SK-N-SH (cell line): ENCODE measurements at regions not wholly inside any gene's neighbourhood (a gene's known extent, or its start where the extent isn't known, plus 50 kb on each side); places are given as distances from the start of the nearest gene placed in this dataset.

Experiments used
- CTCF ChIA-PET: fragments of 300-600, 350-600 bp; formaldehyde crosslinking; extraction: SDS; loops from one replicate; lab custom pipeline; 2021; lab: Yijun Ruan, JAX
- POLR2A ChIA-PET: fragments of 350-600 bp; sonication (Branson Sonifier 250); formaldehyde crosslinking; extraction: SDS; loops from one replicate; lab custom pipeline; 2020; ENCODE audit warnings: antibody characterized with exemption, inconsistent platforms; lab: Yijun Ruan, JAX
- DNase-seq: peaks from one replicate; pipeline ENCODE4 v3.0.0; 2012
- H2AFZ ChIP-seq: fragments of 200-600 bp; sonication (generic); 2 replicates; pipeline ENCODE4 v1.8.1; 2016; ENCODE audit warnings: antibody characterized with exemption, mild to moderate bottlenecking, low read depth
- H3F3A ChIP-seq: fragments of 200-600 bp; sonication (generic); replicated peaks from 2 replicates; pipeline ENCODE3; 2016; ENCODE audit warnings: antibody characterized with exemption, mild to moderate bottlenecking; ENCODE audit not compliant: insufficient read depth
- H3K27ac ChIP-seq, 2 experiments: fragments of 200-500 bp in 1 of 2; fragments of 200-600 bp in 1 of 2; sonication (Bioruptor generic) in 1 of 2; sonication (generic), shearing (Covaris generic) in 1 of 2; 2 replicates each; pipeline versions ENCODE4 v1.5.1 to v1.6.1; 2014 to 2016; ENCODE audit warnings: low read depth in 2 of 2, inconsistent platforms in 1 of 2, low read length in 1 of 2, mild to moderate bottlenecking in 1 of 2, mixed read lengths in 1 of 2
- H3K27me3 ChIP-seq: fragments of 200-600 bp; sonication (generic), shearing (Covaris generic); 2 replicates; pipeline ENCODE4 v1.6.1; 2016; ENCODE audit warnings: mixed run types; ENCODE audit not compliant: insufficient read depth
- H3K36me3 ChIP-seq, 2 experiments: fragments of 200-500 bp in 1 of 2; fragments of 200-600 bp in 1 of 2; sonication (Bioruptor generic) in 1 of 2; sonication (generic) in 1 of 2; replicated peaks in 1 of 2; 2 replicates each; pipeline versions ENCODE3 to v1.5.1; 2014 to 2016; ENCODE audit warnings: low read length in 1 of 2, mild to moderate bottlenecking in 1 of 2; ENCODE audit not compliant: insufficient read depth in 2 of 2, control insufficient read depth in 1 of 2
- H3K4me1 ChIP-seq, 2 experiments: fragments of 200-500 bp in 1 of 2; fragments of 200-600 bp in 1 of 2; sonication (Bioruptor generic) in 1 of 2; sonication (generic), shearing (Covaris generic) in 1 of 2; 2 replicates each; pipeline versions ENCODE4 v1.5.1 to v1.6.1; 2014 to 2016; ENCODE audit warnings: low read depth in 1 of 2, low read length in 1 of 2, mixed run types in 1 of 2; ENCODE audit not compliant: insufficient read depth in 2 of 2, control insufficient read depth in 1 of 2
- H3K4me2 ChIP-seq: fragments of 200-600 bp; sonication (generic), shearing (Covaris generic); 2 replicates; pipeline ENCODE4 v1.6.1; 2017; ENCODE audit warnings: mixed run types
- H3K4me3 ChIP-seq, 2 experiments: fragments of 200-500 bp in 1 of 2; fragments of 200-600 bp in 1 of 2; sonication (Bioruptor generic) in 1 of 2; sonication (generic), shearing (Covaris generic) in 1 of 2; 2 replicates each; pipeline versions ENCODE4 v1.5.1 to v1.8.1; 2014 to 2016; ENCODE audit warnings: low read depth in 2 of 2, inconsistent platforms in 1 of 2, low read length in 1 of 2, mild to moderate bottlenecking in 1 of 2, mixed read lengths in 1 of 2, moderate library complexity in 1 of 2
- H3K79me2 ChIP-seq: fragments of 200-600 bp; sonication (generic); 2 replicates; pipeline ENCODE4 v1.8.1; 2017; ENCODE audit warnings: mild to moderate bottlenecking; ENCODE audit not compliant: insufficient read depth
- H3K9ac ChIP-seq: fragments of 200-600 bp; sonication (generic); 2 replicates; pipeline ENCODE4 v1.6.1; 2017; ENCODE audit warnings: mixed run types
- H3K9me2 ChIP-seq: fragments of 200-600 bp; sonication (generic); 2 replicates; pipeline ENCODE4 v1.6.1; 2017; ENCODE audit warnings: mixed run types
- H3K9me3 ChIP-seq: fragments of 200-600 bp; sonication (generic); 2 replicates; pipeline ENCODE4 v1.6.1; 2017; ENCODE audit warnings: mixed run types, mild to moderate bottlenecking, moderate library complexity
- H4K20me1 ChIP-seq: fragments of 200-600 bp; sonication (generic); 2 replicates; pipeline ENCODE4 v1.6.1; 2017; ENCODE audit warnings: mild to moderate bottlenecking, mixed run types; ENCODE audit not compliant: insufficient read depth
- CTCF ChIP-seq: fragments of 200-600 bp; sonication (generic); IDR thresholded peaks from 2 replicates; pipeline ENCODE4 v1.6.1; 2017; ENCODE audit warnings: antibody characterized with exemption, mild to moderate bottlenecking, moderate library complexity
- ELF1 ChIP-seq: IDR thresholded peaks from 2 replicates; pipeline ENCODE4 v1.4.0; 2012
- EP300 ChIP-seq, 2 experiments: IDR thresholded peaks; 2 replicates each; pipeline versions ENCODE4 v1.4.0 to v1.6.1; 2012; ENCODE audit warnings: borderline replicate concordance in 1 of 2, low read depth in 1 of 2, low read length in 1 of 2
- EZH2phosphoT487 ChIP-seq: fragments of 200-600 bp; sonication (generic); IDR thresholded peaks from 2 replicates; pipeline ENCODE4 v1.6.1; 2017; ENCODE audit warnings: low read depth, mixed run types, mild to moderate bottlenecking, antibody characterized with exemption, moderate library complexity, borderline replicate concordance
- FOSL2 ChIP-seq: IDR thresholded peaks from 2 replicates; pipeline ENCODE4 v1.4.0; 2012; ENCODE audit warnings: low read depth, mild to moderate bottlenecking, moderate library complexity, borderline replicate concordance
- FOXJ3 ChIP-seq: sonication (generic); formaldehyde crosslinking; IDR thresholded peaks from 2 replicates; pipeline ENCODE4 v1.5.1; 2020; ENCODE audit warnings: mild to moderate bottlenecking, missing genetic modification reagents
- GABPA ChIP-seq: IDR thresholded peaks from 2 replicates; pipeline ENCODE4 v1.4.0; 2012; ENCODE audit warnings: low read depth, mild to moderate bottlenecking
- GATA2 ChIP-seq: sonication (generic); formaldehyde crosslinking; IDR thresholded peaks from 2 replicates; pipeline ENCODE4 v1.5.0; 2020; ENCODE audit warnings: mild to moderate bottlenecking, missing genetic modification reagents
- JUND ChIP-seq: IDR thresholded peaks from 2 replicates; pipeline ENCODE4 v1.4.0; 2012
- MAX ChIP-seq: IDR thresholded peaks from 2 replicates; pipeline ENCODE4 v1.4.0; 2012; ENCODE audit warnings: low read depth
- MEF2A ChIP-seq: IDR thresholded peaks from 2 replicates; pipeline ENCODE4 v1.4.0; 2012; ENCODE audit warnings: low read depth, borderline replicate concordance
- MXI1 ChIP-seq: IDR thresholded peaks from 2 replicates; pipeline ENCODE4 v1.6.1; 2012; ENCODE audit warnings: mild to moderate bottlenecking, low read depth, low read length, improper control_type of control experiment
- NFIC ChIP-seq: IDR thresholded peaks from 2 replicates; pipeline ENCODE4 v1.4.0; 2012; ENCODE audit warnings: borderline replicate concordance
- NRF1 ChIP-seq: IDR thresholded peaks from 2 replicates; pipeline ENCODE4 v1.6.1; 2012; ENCODE audit warnings: low read depth, mild to moderate bottlenecking, low read length
- PBX3 ChIP-seq: IDR thresholded peaks from 2 replicates; pipeline ENCODE4; 2012
- POLR2AphosphoS5 ChIP-seq: IDR thresholded peaks from 2 replicates; pipeline ENCODE4 v1.6.1; 2012; ENCODE audit warnings: low read depth, low read length
- RFX5 ChIP-seq: IDR thresholded peaks from 2 replicates; pipeline ENCODE4 v1.6.1; 2012; ENCODE audit warnings: mild to moderate bottlenecking, improper control_type of control experiment, low read length
- RXRA ChIP-seq: IDR thresholded peaks from 2 replicates; pipeline ENCODE4 v1.4.0; 2012; ENCODE audit warnings: low read depth, mild to moderate bottlenecking, borderline replicate concordance
- SIN3A ChIP-seq: IDR thresholded peaks from 2 replicates; pipeline ENCODE4 v1.6.1; 2012; ENCODE audit warnings: low read depth, mild to moderate bottlenecking, low read length, moderate library complexity, borderline replicate concordance
- SMC3 ChIP-seq: IDR thresholded peaks from 2 replicates; pipeline ENCODE4 v1.6.1; 2012; ENCODE audit warnings: low read depth, low read length, improper control_type of control experiment
- TAF1 ChIP-seq: IDR thresholded peaks from 2 replicates; pipeline ENCODE4 v1.6.1; 2012; ENCODE audit warnings: low read depth, mild to moderate bottlenecking, low read length, moderate library complexity, borderline replicate concordance
- TCF12 ChIP-seq: IDR thresholded peaks from 2 replicates; pipeline ENCODE4 v1.4.0; 2012
- TEAD4 ChIP-seq: IDR thresholded peaks from 2 replicates; pipeline ENCODE4 v1.4.0; 2012; ENCODE audit warnings: mild to moderate bottlenecking, borderline replicate concordance; ENCODE audit not compliant: insufficient read depth
- USF1 ChIP-seq: IDR thresholded peaks from 2 replicates; pipeline ENCODE4 v1.4.0; 2012; ENCODE audit warnings: low read depth, borderline replicate concordance
- USF2 ChIP-seq: fragments of 150-350 bp; IDR thresholded peaks from 2 replicates; pipeline ENCODE4 v1.6.1; 2017; ENCODE audit warnings: antibody characterized with exemption, low read length, low read depth, borderline replicate concordance
- WGBS: methylation state at CpG from one replicate; pipeline ENCODE4 v1.1.6; 2017; ENCODE audit warnings: low lambda C conversion rate; 5-methylcytosine and 5-hydroxymethylcytosine counted together

GRCh38 chr5:125274211-125274610 lies 527.8 kb upstream of the ZNF608 start (continued):
- peak in 1 of 2 experiments; percentile 18; a peak in 1 of 4 replicates for TF ChIP-seq EP300 (IDR thresholded peaks at IDR 0.05; ENCODE audit: borderline replicate concordance in 1 of 2, low read depth in 1 of 2, low read length in 1 of 2)
- TF ChIP-seq TCF12: peak; percentile 59
- TF ChIP-seq CTCF: no peak

GRCh38 chr5:125274938-125275724 lies 528.7 kb upstream of the ZNF608 start:
- no peaks in the 10 kb centered on the region for H3K27me3 ChIP-seq
- no peak overlapping the region; the same call in 1 of the 2 replicates for H3K4me2 ChIP-seq
- 71% methylated on average over 1 of the region's 1 CpG for WGBS
- H3K79me2 ChIP-seq: no peaks in the 10 kb centered on the region
- H3K9me2 ChIP-seq: no peaks in the 10 kb centered on the region
- H4K20me1 ChIP-seq: no peaks in the 10 kb centered on the region
- no peak overlapping the region for H3K9ac ChIP-seq
- no peaks in the 10 kb centered on the region for H3K9me3 ChIP-seq
- DNase-seq: no peak
- ChIA-PET CTCF (interaction anchor here (0.6 to 2.2 kb wide), 4 partner anchors 14 to 51 kb away, joined by 3 to 7 read pairs (median 5); no protein-coding TSS in a partner anchor), POLR2A (no interaction called here)
- H3K27ac ChIP-seq: peak overlapping the region in 1 of 2 experiments; percentile 22; a peak in 2 of 4 replicates
- H3K4me3 ChIP-seq: no peak overlapping the region
- no peak overlapping the region for H2AFZ ChIP-seq
- H3F3A ChIP-seq: peaks cover 5% of the 10 kb centered on the region
- peaks cover 8 to 10% of the 10 kb centered on the region in 2 experiments; a peak in 3 of 4 replicates for H3K4me1 ChIP-seq
- no peaks in the 10 kb centered on the region for H3K36me3 ChIP-seq
- no peak for TF ChIP-seq POLR2AphosphoS5
- TF ChIP-seq MXI1: no peak
- no peak for TF ChIP-seq RXRA
- no peak for TF ChIP-seq NRF1
- TF ChIP-seq EP300 (IDR thresholded peaks at IDR 0.05; ENCODE audit: borderline replicate concordance in 1 of 2, low read depth in 1 of 2, low read length in 1 of 2): 0 out of 4 replicates have a peak, but pooled peaks of 1 of the 2 experiments have one; percentile 17
- no peak for TF ChIP-seq SMC3
- TF ChIP-seq FOXJ3 (CRISPR knock-in tag): no peak
- TF ChIP-seq JUND: no peak
- no peak for TF ChIP-seq TAF1
- no peak for TF ChIP-seq TEAD4
- TF ChIP-seq ELF1: no peak
- no peak for TF ChIP-seq USF2
- no peak for TF ChIP-seq MAX
- TF ChIP-seq PBX3: peak; percentile 57
- no peak for TF ChIP-seq FOSL2
- no peak for TF ChIP-seq MEF2A
- no peak for TF ChIP-seq SIN3A
- no peak for TF ChIP-seq GATA2 (CRISPR knock-in tag)
- TF ChIP-seq RFX5: no peak
- TF ChIP-seq TCF12: peak; percentile 57
- no peak for TF ChIP-seq GABPA
- no peak for TF ChIP-seq EZH2phosphoT487
- no peak for TF ChIP-seq NFIC
- TF ChIP-seq USF1: no peak
